IMR-90 (cell line): ENCODE measurements at regions not wholly inside any gene's neighbourhood (a gene's known extent, or its start where the extent isn't known, plus 50 kb on each side); places are given as distances from the start of the nearest gene placed in this dataset.

Experiments used
- ATAC-seq: fragments of 200-7000 bp; cut with Tn5 transposase; 2 replicates; pipeline ENCODE4 v1.9.1; 2020; ENCODE audit warnings: low read depth, mild to moderate bottlenecking, moderate library complexity
- BruUV-seq: library from RNA; stranded (reverse); fragments of 400-500 nt; replicated peaks from 2 replicates; lab custom pipeline; 2021; lab: Mats Ljungman, UMichigan
- CTCF ChIA-PET: fragments of 300-600 bp; formaldehyde crosslinking; extraction: SDS; loops from one replicate; lab custom pipeline; 2021; ENCODE audit warnings: antibody characterized with exemption; lab: Yijun Ruan, JAX
- POLR2A ChIA-PET: fragments of 300-600 bp; sonication (Branson Sonifier 250); formaldehyde crosslinking; loops from one replicate; lab custom pipeline; 2022; ENCODE audit warnings: antibody characterized with exemption; ENCODE audit not compliant: unreplicated experiment; lab: Charles Lee
- DNase-seq: peaks from one replicate; pipeline ENCODE4 v3.0.0; 2013
- H2AFZ ChIP-seq: replicated peaks from 2 replicates; pipeline ENCODE3; 2013; ENCODE audit warnings: low read length, mild to moderate bottlenecking; ENCODE audit not compliant: poor library complexity
- H2AK5ac ChIP-seq: 2 replicates; pipeline ENCODE4 v1.6.1; 2013; ENCODE audit warnings: low read depth, low read length, inconsistent platforms
- H2AK9ac ChIP-seq: replicated peaks from 2 replicates; pipeline ENCODE3; 2013; ENCODE audit warnings: mild to moderate bottlenecking, low read depth, low read length, moderate library complexity; ENCODE audit not compliant: poor library complexity
- H2BK120ac ChIP-seq: 2 replicates; pipeline ENCODE4 v1.6.1; 2013; ENCODE audit warnings: low read depth, low read length, inconsistent platforms
- H2BK15ac ChIP-seq: 3 replicates; pipeline ENCODE4 v1.6.1; 2013; ENCODE audit warnings: low read depth, low read length, inconsistent platforms
- H2BK20ac ChIP-seq: 2 replicates; pipeline ENCODE4 v1.6.1; 2013; ENCODE audit warnings: low read depth, mild to moderate bottlenecking, inconsistent platforms, low read length, moderate library complexity
- H2BK5ac ChIP-seq: 2 replicates; pipeline ENCODE4 v1.6.1; 2013; ENCODE audit warnings: mild to moderate bottlenecking, low read depth, low read length, inconsistent platforms; ENCODE audit not compliant: poor library complexity, severe bottlenecking
- H3K14ac ChIP-seq: replicated peaks from 2 replicates; pipeline ENCODE4 v1.6.1; 2013; ENCODE audit warnings: low read depth, low read length, inconsistent platforms
- H3K18ac ChIP-seq: 2 replicates; pipeline ENCODE4 v1.6.1; 2013; ENCODE audit warnings: low read depth, low read length, control low read depth
- H3K23ac ChIP-seq: 2 replicates; pipeline ENCODE4 v1.6.1; 2013; ENCODE audit warnings: low read depth, low read length, inconsistent platforms
- H3K27ac ChIP-seq: 2 replicates; pipeline ENCODE4 v1.5.1; 2013; ENCODE audit warnings: mild to moderate bottlenecking, control low read depth, low read length; ENCODE audit not compliant: insufficient read depth
- H3K27me3 ChIP-seq: 2 replicates; pipeline ENCODE4 v1.6.1; 2013; ENCODE audit warnings: low read length; ENCODE audit not compliant: control insufficient read depth, insufficient read depth
- H3K36me3 ChIP-seq: 2 replicates; pipeline ENCODE4 v1.6.1; 2013; ENCODE audit warnings: low read length, mixed read lengths; ENCODE audit not compliant: control insufficient read depth, insufficient read depth
- H3K4ac ChIP-seq: 2 replicates; pipeline ENCODE4 v1.6.1; 2013; ENCODE audit warnings: low read depth, low read length, inconsistent platforms
- H3K4me1 ChIP-seq: 2 replicates; pipeline ENCODE4 v1.6.1; 2013; ENCODE audit warnings: low read length, mixed read lengths; ENCODE audit not compliant: control insufficient read depth, insufficient read depth
- H3K4me2 ChIP-seq: 2 replicates; pipeline ENCODE4 v1.6.1; 2013; ENCODE audit warnings: low read depth, mild to moderate bottlenecking, control low read depth, low read length, moderate library complexity
- H3K4me3 ChIP-seq: 2 replicates; pipeline ENCODE4 v1.5.1; 2013; ENCODE audit warnings: low read depth, mild to moderate bottlenecking, control low read depth, low read length, moderate library complexity; ENCODE audit not compliant: insufficient read depth
- H3K56ac ChIP-seq: 2 replicates; pipeline ENCODE4 v1.6.1; 2013; ENCODE audit warnings: low read length, inconsistent platforms; ENCODE audit not compliant: insufficient read depth; ENCODE audit errors: extremely low read depth
- H3K79me1 ChIP-seq, 2 experiments: 2 replicates each; pipeline ENCODE4 v1.6.1; 2013; ENCODE audit warnings: low read length in 2 of 2, inconsistent platforms in 1 of 2, low read depth in 1 of 2
- H3K9ac ChIP-seq: 2 replicates; pipeline ENCODE4 v1.6.1; 2013; ENCODE audit warnings: low read depth, low read length, control low read depth
- H3K9me1 ChIP-seq: 2 replicates; pipeline ENCODE4 v1.6.1; 2013; ENCODE audit warnings: low read length, inconsistent platforms; ENCODE audit not compliant: insufficient read depth
- H3K9me3 ChIP-seq: 2 replicates; pipeline ENCODE4 v1.6.1; 2013; ENCODE audit warnings: low read length; ENCODE audit not compliant: control insufficient read depth, insufficient read depth
- H4K20me1 ChIP-seq: 2 replicates; pipeline ENCODE4 v1.6.1; 2013; ENCODE audit warnings: low read length, inconsistent platforms; ENCODE audit not compliant: insufficient read depth
- H4K5ac ChIP-seq: 2 replicates; pipeline ENCODE4 v1.6.1; 2013; ENCODE audit warnings: mild to moderate bottlenecking, low read depth, low read length, control low read depth
- H4K8ac ChIP-seq, 2 experiments: 2 replicates each; pipeline ENCODE4 v1.6.1; 2013; ENCODE audit warnings: low read depth in 2 of 2, low read length in 2 of 2, control low read depth in 1 of 2, inconsistent platforms in 1 of 2
- H4K91ac ChIP-seq: 2 replicates; pipeline ENCODE4 v1.6.1; 2013; ENCODE audit warnings: low read depth, low read length, inconsistent platforms; ENCODE audit not compliant: insufficient read depth
- CHD1 ChIP-seq: IDR thresholded peaks from 2 replicates; pipeline ENCODE4 v1.6.1; 2012; ENCODE audit warnings: low read depth, low read length, improper control_type of control experiment
- MAZ ChIP-seq: IDR thresholded peaks from 2 replicates; pipeline ENCODE4 v1.6.1; 2012; ENCODE audit warnings: low read depth, mild to moderate bottlenecking, low read length, improper control_type of control experiment, moderate library complexity, borderline replicate concordance
- RCOR1 ChIP-seq: IDR thresholded peaks from 2 replicates; pipeline ENCODE4 v1.6.1; 2012; ENCODE audit warnings: mild to moderate bottlenecking, low read length, improper control_type of control experiment; ENCODE audit not compliant: insufficient replicate concordance
- WGBS, 2 experiments: methylation state at CpG; one replicate each; pipeline versions ENCODE4 v1.1.5 to v1.1.7; 2013; ENCODE audit warnings: missing lambda C conversion rate in 2 of 2; ENCODE audit not compliant: insufficient read length in 1 of 2; ENCODE audit errors: extremely low coverage in 2 of 2; 5-methylcytosine and 5-hydroxymethylcytosine counted together
- dilution Hi-C: fragments of 300-500 bp; cut with HindIII; formaldehyde crosslinking; loops from one replicate; pipeline ENCODE4 v1.14.3; 2018; ENCODE audit warnings: low sequenced_read_pairs; ENCODE audit not compliant: unreplicated experiment
- in situ Hi-C: fragments of 300-500 bp; cut with MboI; formaldehyde crosslinking; loops from 3 replicates; pipeline ENCODE4 v1.14.3; 2019; ENCODE audit warnings: low sequenced_read_pairs, inconsistent platforms, mixed read lengths
- intact Hi-C: fragments of 100-400 bp; cut with micrococcal nuclease; formaldehyde crosslinking; loops from 2 replicates; pipeline ENCODE4 v1.10.0; 2022

DNA sequence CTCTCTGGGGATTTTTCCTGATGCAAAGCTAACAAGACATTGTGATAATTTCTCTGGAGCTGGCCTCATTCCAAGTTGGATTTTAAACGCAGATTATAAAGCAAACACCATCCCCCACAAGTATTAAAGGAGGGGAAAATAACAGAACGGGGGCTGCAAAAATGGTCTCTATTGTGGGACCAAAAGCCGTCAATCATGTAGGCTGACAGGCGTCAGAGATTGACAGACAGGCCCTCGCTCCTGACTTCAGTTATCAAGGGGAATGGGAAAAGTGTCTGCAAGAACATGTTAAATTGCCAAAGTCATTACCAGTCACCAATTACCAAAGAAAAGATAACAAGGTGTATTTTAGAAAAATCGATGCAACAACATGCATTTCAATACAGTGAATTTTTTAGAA, 307.4 kb upstream of the POU3F1 start:
- Histone ChIP-seq H3K4me3 (no peak overlapping the region), H3K4ac (no peak overlapping the region), H4K8ac (no peak overlapping the region), H3K79me1 (no peaks in the 10 kb centered on the region), H3K9me1 (no peaks in the 10 kb centered on the region), H2AFZ (no peak overlapping the region), H3K18ac (no peak overlapping the region), H4K91ac (no peak overlapping the region), H3K56ac (no peak overlapping the region), H3K4me1 (no peaks in the 10 kb centered on the region), H2BK15ac (no peak overlapping the region), H3K27ac (no peak overlapping the region), H2BK20ac (no peak overlapping the region), H3K9me3 (no peaks in the 10 kb centered on the region), H3K23ac (no peak overlapping the region), H4K5ac (no peak overlapping the region), H3K36me3 (no peaks in the 10 kb centered on the region), H3K14ac (no peak overlapping the region), H2AK9ac (no peak overlapping the region), H3K4me2 (no peak overlapping the region), H3K27me3 (no peaks in the 10 kb centered on the region), H2BK120ac (no peak overlapping the region), H2BK5ac (no peak overlapping the region), H3K9ac (no peak overlapping the region), H4K20me1 (no peaks in the 10 kb centered on the region), H2AK5ac (no peak overlapping the region)
- CTCF ChIA-PET, result no interaction called here
- WGBS, 2 experiments, result no CpG with 5 or more reads among the region's 6 CpGs
- intact Hi-C loops, result no loop called here
- dilution Hi-C loops, result no loop called here
- in situ Hi-C loops, result no loop called here
- POLR2A ChIA-PET, result no interaction called here
- ATAC-seq, result no peak
- BruUV-seq, result no TSS peak
- DNase-seq, result no peak
- no peak for TF ChIP-seq CHD1
- TF ChIP-seq MAZ, result no peak
- TF ChIP-seq RCOR1, result no peak
